Natural killer cell (primary cell): ENCODE measurements at regions not wholly inside any gene's neighbourhood (a gene's known extent, or its start where the extent isn't known, plus 50 kb on each side); places are given as distances from the start of the nearest gene placed in this dataset.

Experiments
- ATAC-seq, 3 donors: fragments of 150-1000 bp in 2 of 3; fragments of 200-7000 bp in 1 of 3; cut with Tn5 transposase; 1 replicate in 1 of 3; 2 replicates in 2 of 3; pipeline ENCODE4 v1.10.0; 2021; ENCODE audit warnings: mild to moderate bottlenecking in 2 of 3, moderate library complexity in 2 of 3
- DNase-seq, 2 donors: peaks; one replicate each; pipeline versions ENCODE4 v3.0.0 to v3.0.0-alpha.2; 2013 to 2021; ENCODE audit warnings: mixed read lengths in 1 of 2
- H3K27ac ChIP-seq: one replicate; pipeline ENCODE4 v1.5.1; 2013; ENCODE audit warnings: mild to moderate bottlenecking, low read length
- H3K27me3 ChIP-seq: one replicate; pipeline ENCODE4 v1.6.1; 2013; ENCODE audit warnings: low read length; ENCODE audit not compliant: control insufficient read depth, insufficient read depth
- H3K36me3 ChIP-seq: one replicate; pipeline ENCODE4 v1.6.1; 2013; ENCODE audit warnings: low read length; ENCODE audit not compliant: control insufficient read depth, insufficient read depth
- H3K4me1 ChIP-seq: one replicate; pipeline ENCODE4 v1.6.1; 2013; ENCODE audit warnings: low read length; ENCODE audit not compliant: control insufficient read depth, insufficient read depth
- H3K4me3 ChIP-seq: one replicate; pipeline ENCODE4 v1.5.1; 2013; ENCODE audit warnings: low read length
- H3K9me3 ChIP-seq: one replicate; pipeline ENCODE4 v1.6.1; 2013; ENCODE audit warnings: low read length; ENCODE audit not compliant: control insufficient read depth, insufficient read depth
- H3K27ac Mint-ChIP-seq, 2 donors: one replicate each; pipeline ENCODE4 v1.8.0; 2022; ENCODE audit warnings: mild to moderate bottlenecking in 2 of 2, mixed read lengths in 2 of 2, moderate library complexity in 1 of 2
- H3K27me3 Mint-ChIP-seq, 2 donors: one replicate each; pipeline ENCODE4 v1.8.0; 2022; ENCODE audit warnings: low read depth in 2 of 2, mixed read lengths in 2 of 2
- H3K36me3 Mint-ChIP-seq: one replicate; pipeline ENCODE4 v1.8.0; 2022; ENCODE audit warnings: mixed read lengths
- H3K4me1 Mint-ChIP-seq, 2 donors: one replicate each; pipeline ENCODE4 v1.8.0; 2022; ENCODE audit warnings: mixed read lengths in 2 of 2
- H3K4me3 Mint-ChIP-seq: one replicate; pipeline ENCODE4 v1.8.0; 2022; ENCODE audit warnings: mild to moderate bottlenecking, moderate library complexity, mixed read lengths
- H3K9me3 Mint-ChIP-seq, 2 donors: one replicate each; pipeline ENCODE4 v1.8.0; 2022; ENCODE audit warnings: mixed read lengths in 2 of 2
- WGBS: methylation state at CpG from one replicate; pipeline ENCODE4 v1.1.7; 2013; ENCODE audit warnings: missing lambda C conversion rate; ENCODE audit not compliant: insufficient coverage; 5-methylcytosine and 5-hydroxymethylcytosine counted together
- intact Hi-C: fragments of 100-400 bp; cut with micrococcal nuclease; formaldehyde crosslinking; loops from one replicate; pipeline ENCODE4 v1.14.2; 2022
- TF ChIP-seq, protein P1 (sequence below): fragments of 200-600 bp; IDR thresholded peaks from one replicate; pipeline ENCODE4 v1.8.0; 2022; ENCODE audit warnings: antibody characterized with exemption

DNA sequence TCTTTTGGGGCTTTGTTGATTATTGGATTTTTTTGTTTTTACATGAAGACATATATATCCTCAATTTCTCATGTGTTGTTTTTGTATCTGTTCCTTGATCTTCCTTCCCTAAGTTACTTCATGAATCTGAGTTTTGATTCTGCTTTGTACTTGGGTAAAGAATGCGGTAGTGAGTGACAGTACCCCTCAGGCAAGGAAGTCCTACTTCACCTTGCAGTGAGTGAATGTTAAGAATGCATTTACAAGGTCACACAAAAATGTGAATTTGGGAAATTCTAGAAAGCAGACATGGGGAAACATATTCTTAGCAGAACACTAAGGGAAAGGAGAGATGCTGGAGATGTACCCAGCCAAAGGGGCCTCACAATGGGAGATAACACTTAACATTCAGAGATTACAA, 373.1 kb upstream of the LCORL start:
- no peaks in the 10 kb centered on the region for H3K27me3 ChIP-seq
- Mint-ChIP-seq H3K27ac (no peak overlapping the region), H3K4me1 (no peaks in the 10 kb centered on the region), H3K27me3 (no peaks in the 10 kb centered on the region), H3K9me3 (peaks cover 2 to 6% of the 10 kb centered on the region in 2 donors), H3K4me3 (no peak overlapping the region), H3K36me3 (no peaks in the 10 kb centered on the region)
- no peaks in the 10 kb centered on the region for H3K4me1 ChIP-seq
- intact Hi-C loops, result no loop called here
- ATAC-seq (no peak), DNase-seq (no peak)
- H3K4me3 ChIP-seq, result no peak overlapping the region
- H3K9me3 ChIP-seq, result no peaks in the 10 kb centered on the region
- H3K27ac ChIP-seq, result no peak overlapping the region
- no peaks in the 10 kb centered on the region for H3K36me3 ChIP-seq
- 90% methylated on average over 1 of the region's 1 CpG for WGBS
- TF ChIP-seq, protein P1, sequence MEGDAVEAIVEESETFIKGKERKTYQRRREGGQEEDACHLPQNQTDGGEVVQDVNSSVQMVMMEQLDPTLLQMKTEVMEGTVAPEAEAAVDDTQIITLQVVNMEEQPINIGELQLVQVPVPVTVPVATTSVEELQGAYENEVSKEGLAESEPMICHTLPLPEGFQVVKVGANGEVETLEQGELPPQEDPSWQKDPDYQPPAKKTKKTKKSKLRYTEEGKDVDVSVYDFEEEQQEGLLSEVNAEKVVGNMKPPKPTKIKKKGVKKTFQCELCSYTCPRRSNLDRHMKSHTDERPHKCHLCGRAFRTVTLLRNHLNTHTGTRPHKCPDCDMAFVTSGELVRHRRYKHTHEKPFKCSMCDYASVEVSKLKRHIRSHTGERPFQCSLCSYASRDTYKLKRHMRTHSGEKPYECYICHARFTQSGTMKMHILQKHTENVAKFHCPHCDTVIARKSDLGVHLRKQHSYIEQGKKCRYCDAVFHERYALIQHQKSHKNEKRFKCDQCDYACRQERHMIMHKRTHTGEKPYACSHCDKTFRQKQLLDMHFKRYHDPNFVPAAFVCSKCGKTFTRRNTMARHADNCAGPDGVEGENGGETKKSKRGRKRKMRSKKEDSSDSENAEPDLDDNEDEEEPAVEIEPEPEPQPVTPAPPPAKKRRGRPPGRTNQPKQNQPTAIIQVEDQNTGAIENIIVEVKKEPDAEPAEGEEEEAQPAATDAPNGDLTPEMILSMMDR, result no peak

DNA sequence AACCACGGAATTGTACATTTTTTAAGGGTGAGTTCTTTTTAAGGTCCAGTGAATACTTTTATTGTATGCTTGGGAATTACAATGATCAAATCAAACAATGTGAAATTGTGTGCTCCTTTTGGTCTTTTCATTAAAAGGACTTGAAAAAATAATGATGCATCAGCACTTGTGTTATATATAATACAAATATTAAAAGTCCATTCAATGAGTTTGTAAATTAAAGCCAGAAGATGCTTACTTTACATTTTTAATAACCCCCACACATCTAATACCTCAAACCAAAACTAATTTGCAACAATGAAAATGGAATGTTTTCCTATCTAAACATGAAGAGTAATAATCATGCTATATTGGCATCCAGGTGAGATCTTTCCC, 369.8 kb upstream of the LCORL start:
- no peaks in the 10 kb centered on the region for H3K9me3 ChIP-seq
- H3K4me3 ChIP-seq, result no peak overlapping the region
- H3K27ac Mint-ChIP-seq, result no peak overlapping the region
- no peaks in the 10 kb centered on the region for H3K36me3 Mint-ChIP-seq
- no peaks in the 10 kb centered on the region for H3K4me1 Mint-ChIP-seq
- no peaks in the 10 kb centered on the region for H3K27me3 ChIP-seq
- DNase-seq (no peak), ATAC-seq (no peak)
- no peaks in the 10 kb centered on the region for H3K36me3 ChIP-seq
- peaks cover 2 to 6% of the 10 kb centered on the region in 2 donors for H3K9me3 Mint-ChIP-seq
- TF ChIP-seq, protein P1, result no peak
- intact Hi-C loops, result no loop called here
- 56% methylated on average over 1 of the region's 1 CpG for WGBS
- H3K4me3 Mint-ChIP-seq, result no peak overlapping the region
- no peak overlapping the region for H3K27ac ChIP-seq
- no peaks in the 10 kb centered on the region for H3K4me1 ChIP-seq
- H3K27me3 Mint-ChIP-seq, result no peaks in the 10 kb centered on the region

DNA sequence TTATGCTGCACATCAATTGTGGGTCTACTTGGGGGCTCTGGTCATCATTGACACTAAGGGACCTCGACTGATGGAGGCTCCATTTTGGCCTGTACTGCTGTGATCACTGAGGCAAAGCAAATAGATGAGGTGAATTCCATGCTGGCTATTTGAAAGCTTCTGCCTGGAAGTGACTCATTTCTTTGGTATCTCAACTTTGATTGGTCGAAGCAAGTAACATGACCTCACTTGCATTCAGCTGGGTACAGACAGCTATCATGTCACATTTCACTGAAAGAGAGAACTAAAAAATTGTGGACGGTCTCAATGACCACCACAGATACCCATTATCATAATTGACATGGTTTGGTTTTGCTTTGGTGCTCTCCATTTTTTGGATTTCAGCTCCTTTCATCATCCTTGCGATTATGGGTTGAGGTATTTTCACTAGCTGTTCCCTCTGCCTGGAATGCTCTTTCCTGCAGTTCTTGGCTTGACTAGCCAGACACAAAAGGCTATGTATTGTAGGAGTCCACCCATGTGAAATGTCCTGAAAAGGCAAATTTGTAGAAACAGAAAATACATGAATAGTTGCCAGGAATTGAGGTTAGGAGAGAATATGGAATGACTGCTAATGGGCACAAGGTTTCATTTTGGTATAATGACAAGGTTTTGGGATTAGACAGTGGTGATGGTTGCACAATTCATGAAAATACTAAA, 369.2 kb upstream of the LCORL start:
- Histone ChIP-seq H3K4me3 (no peak overlapping the region), H3K4me1 (no peaks in the 10 kb centered on the region), H3K27me3 (no peaks in the 10 kb centered on the region), H3K36me3 (no peaks in the 10 kb centered on the region), H3K27ac (no peak overlapping the region), H3K9me3 (no peaks in the 10 kb centered on the region)
- Mint-ChIP-seq H3K36me3 (no peaks in the 10 kb centered on the region), H3K9me3 (peaks cover 2 to 6% of the 10 kb centered on the region in 2 donors), H3K27ac (no peak overlapping the region), H3K27me3 (no peaks in the 10 kb centered on the region), H3K4me1 (no peaks in the 10 kb centered on the region), H3K4me3 (no peak overlapping the region)
- TF ChIP-seq, protein P1, result no peak
- DNase-seq, result no peak
- 81% methylated on average over 4 of the region's 4 CpGs for whole genome bisulfite sequencing
- ATAC-seq, result no peak
- intact Hi-C loops, result no loop called here

DNA sequence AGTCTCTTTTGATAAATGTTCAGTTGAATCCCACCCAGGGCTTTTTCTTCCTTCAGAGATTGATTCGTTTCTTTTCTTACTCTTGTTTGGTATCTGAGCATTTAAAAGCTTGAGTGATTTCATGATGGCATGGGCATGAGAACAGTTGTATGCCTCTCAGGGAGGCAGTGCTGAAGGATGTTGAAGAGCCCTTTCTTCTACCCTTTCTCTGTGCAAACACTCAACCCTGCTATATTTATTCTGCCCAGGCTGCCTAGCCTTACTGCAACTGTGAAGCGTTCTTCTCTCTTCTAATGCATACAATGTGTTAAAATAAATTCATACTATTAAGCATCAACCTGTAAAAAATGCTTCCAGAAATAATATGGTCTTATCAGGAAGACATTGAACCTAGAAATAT, 367.6 kb upstream of the LCORL start:
- peaks cover 4 to 10% of the 10 kb centered on the region in 2 donors for H3K9me3 Mint-ChIP-seq
- H3K27ac Mint-ChIP-seq, result no peak overlapping the region
- H3K36me3 ChIP-seq, result no peaks in the 10 kb centered on the region
- no peaks in the 10 kb centered on the region for H3K36me3 Mint-ChIP-seq
- H3K4me3 Mint-ChIP-seq, result no peak overlapping the region
- ATAC-seq (no peak), DNase-seq (no peak)
- H3K27me3 ChIP-seq, result no peaks in the 10 kb centered on the region
- no peak overlapping the region for H3K4me3 ChIP-seq
- TF ChIP-seq, protein P1, result no peak
- 86% methylated on average over 1 of the region's 2 CpGs for WGBS
- H3K9me3 ChIP-seq, result no peaks in the 10 kb centered on the region
- H3K27ac ChIP-seq, result no peak overlapping the region
- no peaks in the 10 kb centered on the region for H3K27me3 Mint-ChIP-seq
- H3K4me1 Mint-ChIP-seq, result no peaks in the 10 kb centered on the region
- H3K4me1 ChIP-seq, result no peaks in the 10 kb centered on the region
- intact Hi-C loops, result no loop called here
